HCT116 (cell line): ENCODE measurements at regions not wholly inside any gene's neighbourhood (a gene's known extent, or its start where the extent isn't known, plus 50 kb on each side); places are given as distances from the start of the nearest gene placed in this dataset.

Experiments
- ATAC-seq: fragments of 200-7000 bp; cut with Tn5 transposase; 2 replicates; pipeline ENCODE4 v1.9.1; 2020; ENCODE audit warnings: mild to moderate bottlenecking, moderate library complexity
- BruUV-seq: library from RNA; stranded (reverse); fragments of 400-500 nt; replicated peaks from 2 replicates; lab custom pipeline; 2021; lab: Mats Ljungman, UMichigan
- CTCF ChIA-PET: fragments of 300-600 bp; sonication (Branson Sonifier 250); formaldehyde crosslinking; loops from one replicate; lab custom pipeline; 2021; ENCODE audit warnings: antibody characterized with exemption; lab: Charles Lee
- POLR2A ChIA-PET: fragments of 300-600, 350-600 bp; sonication (Branson Sonifier 250); formaldehyde crosslinking; loops from one replicate; lab custom pipeline; 2021; ENCODE audit warnings: antibody characterized with exemption; lab: Charles Lee
- RAD21 ChIA-PET, 2 experiments: fragments of 300-600 bp; sonication (Branson Sonifier 250); formaldehyde crosslinking; loops; one replicate each; lab custom pipeline; 2023; ENCODE audit warnings: low total read pairs in 2 of 2; ENCODE audit not compliant: uncharacterized antibody in 2 of 2, unreplicated experiment in 2 of 2, low non-redundant PET in 1 of 2; lab: Charles Lee
- DNase-seq: peaks from one replicate; pipeline ENCODE4 v3.0.0-alpha.2; 2010; ENCODE audit warnings: low read depth, low spot score
- H2AFZ ChIP-seq: fragments of 200-600 bp; shearing (Covaris generic), sonication (generic); 2 replicates; pipeline ENCODE4 v1.6.1; 2017; ENCODE audit warnings: low read depth, mixed run types, mixed read lengths, antibody characterized with exemption, low read length; ENCODE audit not compliant: poor library complexity, severe bottlenecking
- H3K27ac ChIP-seq: 2 replicates; pipeline ENCODE4 v1.5.1; 2012; ENCODE audit warnings: low read depth, low read length
- H3K27me3 ChIP-seq: fragments of 200-600 bp; sonication (generic); 2 replicates; pipeline ENCODE4 v1.6.1; 2016; ENCODE audit warnings: mixed run types, low read length, mixed read lengths; ENCODE audit not compliant: insufficient read depth
- H3K36me3 ChIP-seq, 2 experiments: fragments of 200-500 bp in 1 of 2; fragments of 200-600 bp in 1 of 2; sonication (Bioruptor generic) in 1 of 2; sonication (generic) in 1 of 2; 2 replicates each; pipeline versions ENCODE4 v1.5.1 to v1.6.1; 2014 to 2016; ENCODE audit warnings: low read length in 2 of 2, inconsistent platforms in 1 of 2, mixed read lengths in 1 of 2, mixed run types in 1 of 2; ENCODE audit not compliant: insufficient read depth in 2 of 2, control insufficient read depth in 1 of 2
- H3K4me1 ChIP-seq, 2 experiments: fragments of 200-600 bp in 1 of 2; sonication (generic) in 1 of 2; 2 replicates each; pipeline versions ENCODE4 v1.5.1 to v1.6.1; 2012 to 2017; ENCODE audit warnings: low read length in 2 of 2, inconsistent platforms in 1 of 2, mild to moderate bottlenecking in 1 of 2, mixed read lengths in 1 of 2, mixed run types in 1 of 2, moderate library complexity in 1 of 2; ENCODE audit not compliant: insufficient read depth in 2 of 2, control insufficient read depth in 1 of 2
- H3K4me2 ChIP-seq: fragments of 200-600 bp; sonication (generic); 2 replicates; pipeline ENCODE4 v1.6.1; 2017; ENCODE audit warnings: mixed run types, low read length, mixed read lengths
- H3K4me3 ChIP-seq, 2 experiments: fragments of 200-600 bp in 1 of 2; sonication (generic) in 1 of 2; replicated peaks in 1 of 2; 2 replicates each; pipeline ENCODE4 v1.5.1; 2011 to 2016; ENCODE audit warnings: low read length in 2 of 2, control low read depth in 1 of 2, low read depth in 1 of 2, mild to moderate bottlenecking in 1 of 2, mixed read lengths in 1 of 2, mixed run types in 1 of 2
- H3K79me2 ChIP-seq: fragments of 200-600 bp; sonication (generic); 2 replicates; pipeline ENCODE4 v1.6.1; 2017; ENCODE audit warnings: mild to moderate bottlenecking, mixed run types, low read length, moderate library complexity, mixed read lengths; ENCODE audit not compliant: insufficient read depth
- H3K9ac ChIP-seq: fragments of 200-600 bp; sonication (generic); 2 replicates; pipeline ENCODE4 v1.6.1; 2016; ENCODE audit warnings: low read length, mixed read lengths
- H3K9me2 ChIP-seq: fragments of 200-600 bp; sonication (generic), shearing (Covaris generic); 2 replicates; pipeline ENCODE4 v1.6.1; 2017; ENCODE audit warnings: mixed run types, mild to moderate bottlenecking, moderate library complexity; ENCODE audit not compliant: insufficient read depth
- H3K9me3 ChIP-seq, 2 experiments: fragments of 200-500 bp in 1 of 2; fragments of 200-600 bp in 1 of 2; sonication (Bioruptor generic) in 1 of 2; sonication (generic) in 1 of 2; 2 replicates each; pipeline ENCODE4 v1.6.1; 2014 to 2017; ENCODE audit warnings: low read length in 2 of 2, mixed read lengths in 2 of 2, inconsistent platforms in 1 of 2, low read depth in 1 of 2, mild to moderate bottlenecking in 1 of 2, mixed run types in 1 of 2, moderate library complexity in 1 of 2; ENCODE audit not compliant: control insufficient read depth in 1 of 2, insufficient read depth in 1 of 2
- H4K20me1 ChIP-seq: fragments of 200-600 bp; sonication (generic), shearing (Covaris generic); 2 replicates; pipeline ENCODE4 v1.6.1; 2017; ENCODE audit warnings: mixed run types, mild to moderate bottlenecking, moderate library complexity; ENCODE audit not compliant: insufficient read depth
- CBX3 ChIP-seq: IDR thresholded peaks from 2 replicates; pipeline ENCODE4 v1.6.1; 2012; ENCODE audit warnings: low read depth
- CEBPB ChIP-seq: IDR thresholded peaks from 2 replicates; pipeline ENCODE4 v1.6.1; 2012; ENCODE audit warnings: low read depth
- EGR1 ChIP-seq: IDR thresholded peaks from 2 replicates; pipeline ENCODE4 v1.6.1; 2012; ENCODE audit warnings: low read depth
- ELF1 ChIP-seq: IDR thresholded peaks from 2 replicates; pipeline ENCODE4 v1.6.1; 2012; ENCODE audit warnings: low read depth, borderline replicate concordance
- EZH2 ChIP-seq: fragments of 200-600 bp; sonication (generic); IDR thresholded peaks from 2 replicates; pipeline ENCODE4 v1.6.1; 2017; ENCODE audit warnings: antibody characterized with exemption, mixed run types
- FOSL1 ChIP-seq: IDR thresholded peaks from 2 replicates; pipeline ENCODE4 v1.6.1; 2012; ENCODE audit warnings: low read depth
- JUND ChIP-seq: IDR thresholded peaks from 2 replicates; pipeline ENCODE4 v1.6.1; 2012
- RAD21 ChIP-seq: IDR thresholded peaks from 2 replicates; pipeline ENCODE4 v1.6.1; 2012; ENCODE audit warnings: low read depth, mild to moderate bottlenecking
- REST ChIP-seq: IDR thresholded peaks from 2 replicates; pipeline ENCODE4 v1.6.1; 2012; ENCODE audit warnings: low read depth
- SRF ChIP-seq: IDR thresholded peaks from 2 replicates; pipeline ENCODE4 v1.6.1; 2012; ENCODE audit warnings: low read depth
- TCF7L2 ChIP-seq: IDR thresholded peaks from 2 replicates; pipeline ENCODE4 v1.7.0; 2011; ENCODE audit warnings: borderline replicate concordance, inconsistent platforms; ENCODE audit not compliant: insufficient read depth, insufficient read length; ENCODE audit errors: extremely low read depth
- YY1 ChIP-seq: IDR thresholded peaks from 2 replicates; pipeline ENCODE4 v1.6.1; 2011; ENCODE audit warnings: low read length, low read depth, moderate library complexity, mild to moderate bottlenecking; ENCODE audit not compliant: insufficient replicate concordance; ENCODE audit errors: extremely low read depth
- ZFX ChIP-seq: fragments of 450-650 bp; IDR thresholded peaks from 2 replicates; pipeline ENCODE4 v1.6.1; 2017
- ZNF274 ChIP-seq: fragments of 200-500 bp; sonication (Bioruptor generic); IDR thresholded peaks from 2 replicates; pipeline ENCODE4 v1.6.1; 2014; ENCODE audit warnings: mild to moderate bottlenecking, low read depth, low read length, inconsistent platforms
- intact Hi-C: fragments of 100-400 bp; cut with micrococcal nuclease; formaldehyde crosslinking; loops from 2 replicates; pipeline ENCODE4 v1.10.0; 2022
- TF ChIP-seq, protein P1 (sequence below): IDR thresholded peaks from 2 replicates; pipeline ENCODE4 v1.6.1; 2012

DNA sequence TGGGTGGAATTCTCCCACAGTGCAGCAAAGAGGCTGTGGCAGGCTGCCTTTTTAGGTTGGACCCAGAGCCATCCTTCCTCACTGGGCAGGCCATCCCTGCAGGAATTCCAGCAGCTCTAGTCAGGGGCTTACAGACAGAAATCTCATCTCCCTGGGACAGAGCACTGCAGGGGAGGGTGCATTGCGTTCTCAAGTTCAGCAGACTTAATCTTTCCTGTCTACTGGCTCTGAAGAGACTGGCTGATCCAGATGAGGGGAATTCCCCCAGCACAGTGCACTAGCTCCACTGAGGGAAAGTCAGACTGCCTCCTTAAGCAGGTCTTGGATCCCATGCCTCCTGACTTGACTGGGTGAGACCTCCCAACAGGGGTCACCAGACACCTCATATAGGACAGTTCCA is 899.7 kb upstream of the VRK2 start:
- H3K27me3 ChIP-seq: no peaks in the 10 kb centered on the region
- no peak for TF ChIP-seq JUND
- intact Hi-C loops: no loop called here
- no peak overlapping the region for H3K4me2 ChIP-seq
- no TSS peak for BruUV-seq
- no peak overlapping the region for H3K9ac ChIP-seq
- ATAC-seq (no peak), DNase-seq (no peak)
- no peaks in the 10 kb centered on the region for H4K20me1 ChIP-seq
- no peaks in the 10 kb centered on the region for H3K9me3 ChIP-seq
- no peaks in the 10 kb centered on the region for H3K4me1 ChIP-seq
- RAD21 ChIA-PET: no interaction called here
- no peak overlapping the region for H2AFZ ChIP-seq
- no peak overlapping the region for H3K4me3 ChIP-seq
- no peaks in the 10 kb centered on the region for H3K79me2 ChIP-seq
- POLR2A ChIA-PET: no interaction called here
- H3K36me3 ChIP-seq: no peaks in the 10 kb centered on the region
- CTCF ChIA-PET: no interaction called here
- no peaks in the 10 kb centered on the region for H3K9me2 ChIP-seq
- no peak overlapping the region for H3K27ac ChIP-seq

- no TSS peak for BruUV-seq
- Histone ChIP-seq H3K27ac (no peak overlapping the region), H3K9me2 (no peaks in the 10 kb centered on the region), H3K4me1 (no peaks in the 10 kb centered on the region), H3K36me3 (no peaks in the 10 kb centered on the region), H3K4me2 (no peak overlapping the region), H3K9me3 (no peaks in the 10 kb centered on the region), H4K20me1 (no peaks in the 10 kb centered on the region), H2AFZ (no peak overlapping the region), H3K9ac (no peak overlapping the region), H3K79me2 (no peaks in the 10 kb centered on the region), H3K4me3 (no peak overlapping the region), H3K27me3 (no peaks in the 10 kb centered on the region)
- no peak for TF ChIP-seq EGR1
- no peak for TF ChIP-seq TCF7L2
- TF ChIP-seq SRF: no peak
- no peak for TF ChIP-seq CEBPB
- TF ChIP-seq FOSL1: no peak
- no peak for TF ChIP-seq ZNF274
- TF ChIP-seq JUND: no peak
- no peak for TF ChIP-seq CBX3
- TF ChIP-seq ELF1: no peak
- TF ChIP-seq ZFX: no peak
- TF ChIP-seq YY1: no peak
- TF ChIP-seq, protein P1, sequence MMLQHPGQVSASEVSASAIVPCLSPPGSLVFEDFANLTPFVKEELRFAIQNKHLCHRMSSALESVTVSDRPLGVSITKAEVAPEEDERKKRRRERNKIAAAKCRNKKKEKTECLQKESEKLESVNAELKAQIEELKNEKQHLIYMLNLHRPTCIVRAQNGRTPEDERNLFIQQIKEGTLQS: no peak
- TF ChIP-seq REST: no peak
- TF ChIP-seq RAD21: no peak
- no peak for TF ChIP-seq EZH2
- ChIA-PET POLR2A (no interaction called here), CTCF (no interaction called here), RAD21 (no interaction called here)
- intact Hi-C loops: no loop called here
- no peak for ATAC-seq
- no peak for DNase-seq
Observed at GRCh38 chr2:57156231-57156924, 890.2 kb upstream of the VRK2 start.
